GM12878 (cell line): ENCODE measurements at regions not wholly inside any gene's neighbourhood (a gene's known extent, or its start where the extent isn't known, plus 50 kb on each side); places are given as distances from the start of the nearest gene placed in this dataset.

Source experiments
- CTCF ChIP-seq, 3 experiments: IDR thresholded peaks in 2 of 3; conservative IDR thresholded peaks in 1 of 3; 2 replicates each; pipeline ENCODE4 v1.5.1; 2011; ENCODE audit warnings: low read depth in 3 of 3, low read length in 3 of 3, mild to moderate bottlenecking in 3 of 3, control low read depth in 2 of 3, moderate library complexity in 2 of 3, inconsistent platforms in 1 of 3, mixed read lengths in 1 of 3; ENCODE audit not compliant: control insufficient read depth in 2 of 3, insufficient read depth in 1 of 3; ENCODE audit errors: extremely low read depth in 1 of 3
- JUND ChIP-seq: IDR thresholded peaks from 2 replicates; pipeline ENCODE4 v1.6.1; 2012; ENCODE audit warnings: low read depth, mild to moderate bottlenecking, low read length, improper control_type of control experiment, moderate library complexity
- NR2F1 ChIP-seq: fragments of 450-650 bp; conservative IDR thresholded peaks from 2 replicates; pipeline ENCODE4 v1.6.1; 2017; ENCODE audit warnings: mild to moderate bottlenecking
- PAX8 ChIP-seq: fragments of 450-650 bp; IDR thresholded peaks from 2 replicates; pipeline ENCODE4 v1.6.1; 2017; ENCODE audit warnings: mild to moderate bottlenecking, moderate library complexity
- POLR2A ChIP-seq: IDR thresholded peaks from 2 replicates; pipeline ENCODE4 v1.6.1; 2011; ENCODE audit warnings: low read depth, mild to moderate bottlenecking, low read length
- POLR2AphosphoS5 ChIP-seq: IDR thresholded peaks from 2 replicates; pipeline ENCODE4 v1.6.1; 2011; ENCODE audit warnings: mild to moderate bottlenecking, low read length, inconsistent platforms
- RAD21 ChIP-seq: IDR thresholded peaks from 2 replicates; pipeline ENCODE4 v1.6.1; 2011; ENCODE audit warnings: mild to moderate bottlenecking, low read depth, low read length, moderate library complexity; ENCODE audit not compliant: insufficient read depth
- SIN3A ChIP-seq: IDR thresholded peaks from 2 replicates; pipeline ENCODE4 v1.6.1; 2012; ENCODE audit warnings: low read depth, low read length, improper control_type of control experiment
- SRF ChIP-seq, 2 experiments: IDR thresholded peaks; 2 replicates each; pipeline ENCODE4 v1.6.1; 2011; ENCODE audit warnings: low read depth in 2 of 2, low read length in 2 of 2, mild to moderate bottlenecking in 1 of 2, moderate library complexity in 1 of 2

GRCh38 chr7:98687111-98687751 lies 70.1 kb downstream of the NPTX2 start:
- TF ChIP-seq RAD21 (no peak), NR2F1 (no peak), CTCF (IDR thresholded peaks at IDR 0.05 in 2 of 3, conservative IDR thresholded peaks at IDR 0.05 in 1 of 3; ENCODE audit: control insufficient read depth in 2 of 3, extremely low read depth in 1 of 3, insufficient read depth in 1 of 3, low read depth in 3 of 3, low read length in 3 of 3) (no peak), SIN3A (no peak), JUND (no peak), SRF (IDR thresholded peaks at IDR 0.05; ENCODE audit: low read depth in 2 of 2, low read length in 2 of 2) (no peak), POLR2AphosphoS5 (no peak), POLR2A (no peak), PAX8 (no peak)
